Stimulated activated CD8-positive, alpha-beta memory T cell treated with anti-CD3 and anti-CD28 coated beads, Interleukin-15, amount 100 ng/mL, for 48 hours (primary cell): ENCODE measurements at regions not wholly inside any gene's neighbourhood (a gene's known extent, or its start where the extent isn't known, plus 50 kb on each side); places are given as distances from the start of the nearest gene placed in this dataset.

Experiments used
- DNase-seq, 2 donors: peaks; one replicate each; pipeline ENCODE4 v3.0.0-alpha.2; 2020; ENCODE audit warnings: low read depth in 2 of 2

DNA sequence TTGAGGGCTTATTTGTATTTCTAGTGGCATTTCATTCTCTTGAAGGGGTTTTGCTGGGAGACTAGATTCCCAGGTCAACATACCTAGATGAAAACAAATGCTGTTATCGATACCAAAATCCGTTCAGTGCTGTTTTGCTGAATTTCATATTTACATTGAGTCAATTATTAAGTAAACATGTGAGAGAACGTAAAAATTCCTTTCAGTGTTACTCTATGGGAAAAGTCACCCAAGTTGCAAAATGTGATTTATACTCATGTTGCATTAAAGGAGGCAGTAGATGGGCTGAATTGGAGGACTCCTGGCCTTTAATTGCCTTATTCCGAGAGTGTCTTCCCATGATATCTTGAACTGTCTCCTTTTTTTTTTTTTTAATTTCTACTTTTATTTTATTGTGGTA, 1011.3 kb upstream of the NR2F2 start:
- DNase-seq, result no peak

GRCh38 chr15:95323796-95324195, 1006.7 kb upstream of the NR2F2 start:
- DNase-seq, result no peak

DNA sequence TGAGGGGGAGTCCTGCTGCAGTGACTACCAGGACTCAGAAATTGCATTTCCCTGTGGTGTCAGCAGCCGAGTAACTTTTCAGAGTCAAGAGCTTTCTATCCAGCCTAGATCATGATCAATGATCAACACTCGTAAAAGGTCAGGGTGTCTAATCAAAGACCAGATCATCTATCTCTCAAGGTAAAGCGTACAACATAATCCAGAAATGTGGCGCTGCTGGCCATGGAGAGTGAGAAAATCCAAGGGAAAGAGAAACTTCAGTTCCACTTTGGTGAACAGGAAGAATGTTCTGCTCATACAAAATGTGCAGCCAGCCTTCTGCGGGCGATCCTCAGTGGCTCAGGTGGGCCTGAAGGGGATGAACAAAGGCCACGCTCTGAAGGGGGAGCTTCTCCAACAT, 1005.8 kb upstream of the NR2F2 start:
- DNase-seq, result no peak

- DNase-seq, result no peak
Measured at GRCh38 chr15:95325763-95326404, 1004.6 kb upstream of the NR2F2 start.

- no peak for DNase-seq
Measured at GRCh38 chr15:95326431-95327182, 1003.9 kb upstream of the NR2F2 start.

DNA sequence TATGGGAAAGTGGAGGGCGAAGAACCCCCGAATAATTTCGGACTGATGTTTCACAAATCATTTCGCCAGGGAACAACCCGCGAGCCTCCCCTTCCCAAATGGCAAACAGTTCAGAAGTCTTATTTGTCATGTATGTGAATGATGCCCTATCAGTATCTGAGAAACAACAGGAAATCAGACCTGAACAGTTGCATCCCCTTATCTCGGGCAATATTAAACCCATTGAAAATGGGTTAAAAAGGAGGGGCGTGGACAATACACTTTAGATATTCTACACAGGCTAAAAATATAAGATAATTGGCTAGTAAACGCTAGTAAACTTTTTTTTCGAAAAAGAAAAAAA, 1003.3 kb upstream of the NR2F2 start:
- no peak for DNase-seq

- no peak for DNase-seq
Measured at GRCh38 chr15:95327661-95328060, 1002.8 kb upstream of the NR2F2 start.

DNA sequence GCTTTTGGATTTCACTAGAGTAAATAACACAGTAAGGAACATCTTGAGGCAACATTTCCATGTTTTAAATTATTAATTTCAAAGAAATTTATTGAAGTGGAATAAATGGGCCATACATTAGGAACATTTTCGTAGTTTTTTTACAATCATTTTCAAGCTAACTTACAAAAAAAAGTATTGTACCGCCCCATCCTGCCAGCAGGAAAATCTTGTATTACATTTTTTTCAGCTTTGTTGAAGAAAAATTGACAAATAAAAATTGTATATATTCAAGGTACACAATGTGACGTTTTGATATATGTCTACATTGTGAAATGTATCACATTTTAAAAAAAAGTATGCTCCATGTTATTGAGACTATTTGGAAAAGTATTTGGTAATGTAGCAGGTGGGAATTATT, 1001.9 kb upstream of the NR2F2 start:
- DNase-seq, result no peak

GRCh38 chr15:95329362-95329761, 1001.1 kb upstream of the NR2F2 start:
- DNase-seq, result no peak

GRCh38 chr15:95341686-95342085, 988.8 kb upstream of the NR2F2 start:
- DNase-seq, result no peak

GRCh38 chr15:95345867-95346266, 984.6 kb upstream of the NR2F2 start:
- no peak for DNase-seq

DNA sequence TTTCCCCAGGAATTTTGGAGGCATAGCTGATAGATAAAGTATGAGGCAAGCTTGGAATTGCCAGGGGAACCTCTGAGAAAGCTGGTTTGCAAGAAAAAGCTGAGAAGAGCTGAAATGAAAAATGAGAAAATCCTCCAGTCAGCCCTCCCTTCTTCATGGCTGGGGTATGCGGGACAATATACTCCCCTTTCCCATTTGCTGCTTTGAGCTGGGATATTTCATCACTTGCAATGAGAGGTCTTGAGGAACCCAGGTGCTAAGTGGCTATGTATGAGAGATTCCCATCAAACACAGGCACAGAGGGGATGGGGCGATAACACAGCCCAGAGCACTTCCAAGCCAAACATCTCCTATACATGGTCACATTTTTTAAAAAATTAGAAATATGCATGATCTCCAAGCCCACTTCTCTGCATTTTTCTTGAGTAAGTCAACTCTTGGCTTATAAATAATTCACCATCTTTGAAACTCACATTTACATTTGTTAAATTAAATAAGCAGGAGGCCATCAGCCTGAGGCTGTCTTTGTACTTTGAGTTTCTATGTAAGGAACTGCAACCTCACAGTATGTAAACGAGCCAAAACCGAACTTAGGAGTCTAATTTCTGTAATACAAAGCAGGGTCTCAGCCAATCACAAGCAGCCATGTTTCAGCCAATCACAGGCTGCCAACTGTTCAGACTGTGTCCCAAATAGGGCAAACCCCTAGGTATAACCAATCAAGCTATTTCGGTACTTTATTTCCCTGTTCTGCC, 983.6 kb upstream of the NR2F2 start:
- DNase-seq, result no peak

GRCh38 chr15:95347837-95348236, 982.7 kb upstream of the NR2F2 start:
- no peak for DNase-seq

DNA sequence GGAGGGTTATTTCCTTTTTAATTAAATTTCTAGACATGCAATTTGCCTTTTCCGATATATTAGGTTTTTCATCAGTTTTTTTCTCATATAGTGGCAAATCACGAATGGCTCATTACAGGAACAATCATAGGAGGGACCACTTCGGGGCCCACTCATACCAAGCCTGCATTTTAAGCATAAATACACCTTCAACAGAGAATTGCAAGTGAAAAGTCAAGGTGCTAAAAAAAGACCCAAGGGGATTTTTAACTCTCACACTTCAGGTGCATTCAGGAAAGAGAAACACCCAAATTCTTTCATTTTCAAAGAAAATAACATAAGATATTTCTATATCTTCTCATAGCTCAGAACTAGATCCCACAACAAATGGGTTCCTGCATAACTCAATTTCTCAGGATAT, 979.6 kb upstream of the NR2F2 start:
- no peak for DNase-seq

GRCh38 chr15:95352631-95353187, 977.8 kb upstream of the NR2F2 start:
- no peak for DNase-seq

GRCh38 chr15:95353512-95353911, 977.0 kb upstream of the NR2F2 start:
- no peak for DNase-seq

GRCh38 chr15:95359966-95360365, 970.5 kb upstream of the NR2F2 start:
- DNase-seq, result no peak

DNA sequence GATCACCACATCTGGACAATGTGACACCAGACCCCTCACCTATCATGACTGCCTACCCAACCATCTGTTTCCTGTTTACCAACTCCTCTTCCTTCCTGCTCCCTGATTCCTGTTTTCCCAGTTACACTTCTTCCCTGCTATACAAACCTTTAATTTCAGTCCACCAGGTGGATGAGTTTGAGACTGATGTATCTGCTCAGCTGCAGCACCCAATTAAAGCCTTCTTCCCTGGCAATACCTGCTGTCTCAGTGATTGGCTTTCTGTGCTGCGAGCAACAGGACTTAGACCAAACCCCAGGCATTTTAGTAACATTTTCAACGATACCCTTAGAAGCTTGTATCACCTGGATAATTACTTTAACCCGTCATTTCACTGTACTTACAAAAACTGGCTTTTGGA, 968.2 kb upstream of the NR2F2 start:
- DNase-seq, result no peak

DNA sequence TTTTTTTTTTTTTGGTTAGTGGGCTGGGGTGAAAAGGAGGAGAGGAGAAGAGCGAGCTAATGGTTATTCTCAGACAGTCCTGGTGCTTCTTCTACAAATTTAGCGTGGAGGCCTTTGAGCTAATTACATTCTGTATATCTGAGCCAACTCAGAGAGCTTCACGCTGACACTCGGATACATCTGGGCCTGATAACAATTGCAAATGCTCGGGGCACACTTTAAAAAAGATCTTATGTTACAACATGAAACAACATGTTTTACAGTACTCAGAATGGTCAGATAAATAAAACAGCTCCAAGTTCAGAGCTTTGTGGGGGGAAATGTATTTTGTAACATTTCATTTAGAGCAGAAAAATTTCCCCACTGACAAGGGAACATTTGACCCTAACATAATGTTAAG, 966.9 kb upstream of the NR2F2 start:
- DNase-seq, result no peak

GRCh38 chr15:95365511-95366107, 964.9 kb upstream of the NR2F2 start:
- no peak for DNase-seq

GRCh38 chr15:95368191-95368590, 962.3 kb upstream of the NR2F2 start:
- DNase-seq, result no peak
